ENCODE measurements at regions not wholly inside any gene's neighbourhood (a gene's known extent, or its start where the extent isn't known, plus 50 kb on each side); places are given as distances from the start of the nearest gene placed in this dataset.

- Mint-ChIP-seq H3K4me1 (ENCODE audit: unreplicated experiment) (peaks cover 27% of the 10 kb centered on the region), H3K27ac (no peak overlapping the region), H3K36me3 (peaks cover 4% of the 10 kb centered on the region), H3K27me3 (no peaks in the 10 kb centered on the region), H3K4me3 (no peak overlapping the region), H3K9me3 (no peaks in the 10 kb centered on the region)
- DNase-seq (ENCODE audit: extremely low spot score, unreplicated experiment), result no peak
- TF ChIP-seq, protein P1, sequence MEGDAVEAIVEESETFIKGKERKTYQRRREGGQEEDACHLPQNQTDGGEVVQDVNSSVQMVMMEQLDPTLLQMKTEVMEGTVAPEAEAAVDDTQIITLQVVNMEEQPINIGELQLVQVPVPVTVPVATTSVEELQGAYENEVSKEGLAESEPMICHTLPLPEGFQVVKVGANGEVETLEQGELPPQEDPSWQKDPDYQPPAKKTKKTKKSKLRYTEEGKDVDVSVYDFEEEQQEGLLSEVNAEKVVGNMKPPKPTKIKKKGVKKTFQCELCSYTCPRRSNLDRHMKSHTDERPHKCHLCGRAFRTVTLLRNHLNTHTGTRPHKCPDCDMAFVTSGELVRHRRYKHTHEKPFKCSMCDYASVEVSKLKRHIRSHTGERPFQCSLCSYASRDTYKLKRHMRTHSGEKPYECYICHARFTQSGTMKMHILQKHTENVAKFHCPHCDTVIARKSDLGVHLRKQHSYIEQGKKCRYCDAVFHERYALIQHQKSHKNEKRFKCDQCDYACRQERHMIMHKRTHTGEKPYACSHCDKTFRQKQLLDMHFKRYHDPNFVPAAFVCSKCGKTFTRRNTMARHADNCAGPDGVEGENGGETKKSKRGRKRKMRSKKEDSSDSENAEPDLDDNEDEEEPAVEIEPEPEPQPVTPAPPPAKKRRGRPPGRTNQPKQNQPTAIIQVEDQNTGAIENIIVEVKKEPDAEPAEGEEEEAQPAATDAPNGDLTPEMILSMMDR (conservative IDR thresholded peaks at IDR 0.05), result no peak
These were observed 78.0 kb upstream of the NHSL1 start for GRCh38 chr6:138577151-138577915.

DNA sequence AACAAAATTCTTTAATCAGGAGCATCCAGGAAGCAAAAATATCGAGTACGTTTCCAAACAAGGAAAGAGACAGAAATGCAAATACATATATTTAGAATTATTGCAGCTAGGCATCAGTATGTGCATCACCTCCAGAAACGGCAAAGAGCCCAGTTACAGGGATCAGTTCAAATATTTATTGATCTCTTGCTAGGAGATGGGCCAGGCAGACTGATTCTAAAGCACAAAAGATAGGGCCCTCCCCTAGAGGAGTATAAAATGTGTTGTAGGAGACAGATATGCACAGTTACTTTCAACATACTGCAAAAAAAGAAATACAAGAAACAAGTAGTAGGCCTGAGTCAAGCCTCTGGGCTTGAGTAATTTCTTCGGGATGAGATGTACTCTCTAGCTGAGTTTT, 80.7 kb upstream of the NHSL1 start:
- Mint-ChIP-seq H3K4me3 (no peak overlapping the region), H3K9me3 (no peaks in the 10 kb centered on the region), H3K4me1 (ENCODE audit: unreplicated experiment) (peaks cover 22% of the 10 kb centered on the region), H3K36me3 (peaks cover 9% of the 10 kb centered on the region), H3K27me3 (no peaks in the 10 kb centered on the region), H3K27ac (no peak overlapping the region)
- no peak for DNase-seq (ENCODE audit: extremely low spot score, unreplicated experiment)
- TF ChIP-seq, protein P1 (conservative IDR thresholded peaks at IDR 0.05), result no peak

DNA sequence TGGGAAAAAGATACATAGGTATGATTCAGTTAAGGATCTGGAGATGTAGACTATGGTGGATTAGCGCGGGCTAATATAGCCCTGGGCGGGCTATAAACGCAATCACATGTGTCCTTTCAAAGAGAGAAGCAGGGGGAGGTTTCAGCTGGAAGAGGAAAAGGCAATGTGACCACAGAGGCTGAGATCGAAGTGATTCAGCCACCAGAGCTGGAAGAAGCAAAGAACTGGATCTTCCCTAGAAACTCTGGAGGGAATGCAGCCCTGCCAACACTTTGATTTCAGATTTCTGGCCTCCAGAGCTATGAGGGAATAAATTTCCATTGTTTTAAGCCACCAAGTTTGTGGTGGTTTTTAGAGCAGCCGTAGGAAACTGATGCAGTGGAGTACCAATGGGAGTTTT, 81.5 kb upstream of the NHSL1 start:
- no peak for DNase-seq (ENCODE audit: extremely low spot score, unreplicated experiment)
- Mint-ChIP-seq H3K4me3 (no peak overlapping the region), H3K27ac (no peak overlapping the region), H3K36me3 (peaks cover 9% of the 10 kb centered on the region), H3K9me3 (no peaks in the 10 kb centered on the region), H3K27me3 (no peaks in the 10 kb centered on the region), H3K4me1 (ENCODE audit: unreplicated experiment) (peaks cover 22% of the 10 kb centered on the region)
- TF ChIP-seq, protein P1 (conservative IDR thresholded peaks at IDR 0.05), result no peak

DNA sequence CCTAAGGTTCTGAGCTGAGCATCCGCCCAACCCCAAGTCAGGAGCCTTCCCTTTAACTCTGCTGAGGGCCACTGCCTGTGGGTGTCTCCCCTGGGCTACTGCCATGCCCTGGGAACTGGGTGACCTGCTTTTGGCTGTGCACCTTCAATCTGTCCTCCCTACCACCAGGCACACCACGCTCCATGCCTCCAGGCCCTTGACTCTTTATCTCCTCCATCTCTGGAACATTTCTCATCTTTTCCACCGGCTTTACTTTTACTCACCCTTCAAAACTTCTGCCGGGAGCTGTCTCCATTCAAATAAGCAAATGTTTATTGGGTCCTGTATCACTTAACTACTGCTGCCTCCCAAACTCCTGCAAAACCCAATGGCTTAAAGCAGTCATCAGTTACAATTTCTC, 83.3 kb upstream of the NHSL1 start:
- H3K4me3 Mint-ChIP-seq, result no peak overlapping the region
- peaks cover 8% of the 10 kb centered on the region for H3K4me1 Mint-ChIP-seq (ENCODE audit: unreplicated experiment)
- H3K27ac Mint-ChIP-seq, result no peak overlapping the region
- no peak for DNase-seq (ENCODE audit: extremely low spot score, unreplicated experiment)
- TF ChIP-seq, protein P1 (conservative IDR thresholded peaks at IDR 0.05), result no peak
- peaks cover 9% of the 10 kb centered on the region for H3K36me3 Mint-ChIP-seq
- H3K27me3 Mint-ChIP-seq, result no peaks in the 10 kb centered on the region
- no peaks in the 10 kb centered on the region for H3K9me3 Mint-ChIP-seq

GRCh38 chr6:138586638-138587037, 87.3 kb upstream of the NHSL1 start:
- H3K27me3 Mint-ChIP-seq, result no peaks in the 10 kb centered on the region
- H3K4me3 Mint-ChIP-seq, result no peak overlapping the region
- no peak for DNase-seq (ENCODE audit: extremely low spot score, unreplicated experiment)
- H3K27ac Mint-ChIP-seq, result no peak overlapping the region
- H3K4me1 Mint-ChIP-seq (ENCODE audit: unreplicated experiment), result peaks cover 18% of the 10 kb centered on the region
- TF ChIP-seq, protein P1 (conservative IDR thresholded peaks at IDR 0.05), result no peak
- H3K36me3 Mint-ChIP-seq, result peaks cover 5% of the 10 kb centered on the region
- no peaks in the 10 kb centered on the region for H3K9me3 Mint-ChIP-seq

Measured in type B pancreatic cell (in vitro differentiated cells).